ENCODE measurements at regions not wholly inside any gene's neighbourhood (a gene's known extent, or its start where the extent isn't known, plus 50 kb on each side); places are given as distances from the start of the nearest gene placed in this dataset.

GRCh38 chr5:24401773-24402172 is 243.0 kb downstream of the CDH10 start:
- Histone ChIP-seq H3K4me1 (no peaks in the 10 kb centered on the region), H3K36me3 (no peaks in the 10 kb centered on the region), H3K9me3 (no peaks in the 10 kb centered on the region), H3K27me3 (no peaks in the 10 kb centered on the region), H3K27ac (no peak overlapping the region), H3K4me3 (no peak overlapping the region), H3K9ac (ENCODE audit: low read depth in 2 of 2, low read length in 2 of 2) (no peak overlapping the region)
- intact Hi-C loops (cut with DNase I), result no loop called here
- TF ChIP-seq CTCF (IDR thresholded peaks at IDR 0.05), result no peak
- no peak for DNase-seq

GRCh38 chr5:24407466-24407865 is 237.3 kb downstream of the CDH10 start:
- no peaks in the 10 kb centered on the region for H3K36me3 ChIP-seq
- H3K27me3 ChIP-seq, result no peaks in the 10 kb centered on the region
- intact Hi-C loops (cut with DNase I), result no loop called here
- no peak overlapping the region for H3K9ac ChIP-seq (ENCODE audit: low read depth in 2 of 2, low read length in 2 of 2)
- H3K4me1 ChIP-seq, result no peaks in the 10 kb centered on the region
- H3K9me3 ChIP-seq, result no peaks in the 10 kb centered on the region
- no peak for TF ChIP-seq CTCF (IDR thresholded peaks at IDR 0.05)
- no peak for DNase-seq
- no peak overlapping the region for H3K4me3 ChIP-seq
- H3K27ac ChIP-seq, result no peak overlapping the region

GRCh38 chr5:24428345-24428744 is 216.4 kb downstream of the CDH10 start:
- no peaks in the 10 kb centered on the region for H3K36me3 ChIP-seq
- H3K4me1 ChIP-seq, result no peaks in the 10 kb centered on the region
- intact Hi-C loops (cut with DNase I), result no loop called here
- H3K27me3 ChIP-seq, result no peaks in the 10 kb centered on the region
- DNase-seq, result no peak
- no peak for TF ChIP-seq CTCF (IDR thresholded peaks at IDR 0.05)
- H3K9ac ChIP-seq (ENCODE audit: low read depth in 2 of 2, low read length in 2 of 2), result no peak overlapping the region
- no peak overlapping the region for H3K27ac ChIP-seq
- H3K9me3 ChIP-seq, result no peaks in the 10 kb centered on the region
- no peak overlapping the region for H3K4me3 ChIP-seq

- no peaks in the 10 kb centered on the region for H3K9me3 ChIP-seq
- intact Hi-C loops (cut with DNase I), result no loop called here
- no peaks in the 10 kb centered on the region for H3K4me1 ChIP-seq
- H3K9ac ChIP-seq (ENCODE audit: low read depth in 2 of 2, low read length in 2 of 2), result no peak overlapping the region
- TF ChIP-seq CTCF (IDR thresholded peaks at IDR 0.05), result no peak
- H3K27me3 ChIP-seq, result no peaks in the 10 kb centered on the region
- H3K27ac ChIP-seq, result no peak overlapping the region
- DNase-seq, result no peak
- no peak overlapping the region for H3K4me3 ChIP-seq
- no peaks in the 10 kb centered on the region for H3K36me3 ChIP-seq
Observed at GRCh38 chr5:24433555-24433954, 211.2 kb downstream of the CDH10 start.
